Epidermal melanocyte (primary cell): ENCODE measurements at regions not wholly inside any gene's neighbourhood (a gene's known extent, or its start where the extent isn't known, plus 50 kb on each side); places are given as distances from the start of the nearest gene placed in this dataset.
A peak's percentile ranks its signal among the peaks of the same experiment; 100 is the strongest.

Experiments
- DNase-seq: peaks from one replicate; pipeline ENCODE4 v3.0.0; 2011; ENCODE audit warnings: low spot score; ENCODE audit not compliant: insufficient read length

DNA sequence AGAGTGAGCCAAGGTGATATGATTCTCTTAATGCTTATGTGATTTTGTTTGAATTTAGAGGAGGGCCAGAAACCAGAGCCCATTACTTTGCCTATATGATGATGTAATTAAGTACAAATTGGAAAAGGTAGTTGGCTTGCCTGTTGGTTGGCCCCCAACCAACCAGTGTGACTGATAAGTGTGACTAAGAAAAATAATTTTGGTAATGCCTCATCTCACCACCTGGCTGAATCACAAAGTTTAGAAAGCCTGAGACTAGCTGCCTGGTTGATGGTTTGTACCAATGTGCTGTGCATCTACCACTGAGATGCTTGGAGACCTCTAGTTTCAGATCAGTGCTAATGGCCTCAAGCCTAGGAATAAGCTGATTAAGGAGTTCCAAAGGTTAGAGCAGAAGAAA lies 338.7 kb downstream of the CDH2 start:
- no peak for DNase-seq

DNA sequence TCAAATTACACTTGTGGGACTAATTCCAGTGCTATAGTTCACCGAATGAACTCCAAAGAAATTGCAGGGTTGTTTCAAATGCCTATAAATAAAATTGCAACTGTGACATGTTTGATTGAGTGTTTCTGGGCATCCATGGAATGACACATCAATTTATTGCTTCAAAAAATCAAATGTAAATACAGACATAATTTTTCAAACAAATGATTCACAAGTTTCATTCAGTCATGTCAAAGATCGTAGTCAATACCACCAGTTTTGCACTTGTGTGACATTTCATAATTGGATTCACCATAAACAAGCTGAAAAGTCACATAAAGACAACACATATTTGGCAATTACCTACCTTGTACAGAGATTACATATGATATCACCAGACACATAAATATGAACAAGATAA lies 350.8 kb downstream of the CDH2 start:
- DNase-seq: no peak

DNA sequence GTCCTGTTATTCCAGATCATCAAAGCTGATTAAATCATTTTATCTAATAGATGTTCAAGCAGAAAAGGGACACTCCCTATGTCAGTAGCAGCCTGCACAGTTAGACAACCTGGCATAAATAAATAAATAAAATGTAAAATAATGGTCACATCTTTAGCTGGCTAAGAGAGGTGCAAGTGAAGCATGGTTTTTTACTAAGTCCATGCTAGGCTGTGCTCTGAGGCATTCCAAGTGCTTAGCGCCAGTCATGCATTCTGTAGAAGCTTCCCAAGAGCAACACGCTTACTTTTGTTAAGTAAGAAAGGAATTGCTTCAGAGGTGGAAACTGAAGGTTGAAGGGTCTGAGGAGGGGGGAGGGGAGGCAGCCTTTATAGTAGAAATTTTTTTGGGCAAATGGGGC lies 351.2 kb downstream of the CDH2 start:
- DNase-seq: no peak

GRCh38 chr18:27824841-27825681 lies 351.9 kb downstream of the CDH2 start:
- no peak for DNase-seq

DNA sequence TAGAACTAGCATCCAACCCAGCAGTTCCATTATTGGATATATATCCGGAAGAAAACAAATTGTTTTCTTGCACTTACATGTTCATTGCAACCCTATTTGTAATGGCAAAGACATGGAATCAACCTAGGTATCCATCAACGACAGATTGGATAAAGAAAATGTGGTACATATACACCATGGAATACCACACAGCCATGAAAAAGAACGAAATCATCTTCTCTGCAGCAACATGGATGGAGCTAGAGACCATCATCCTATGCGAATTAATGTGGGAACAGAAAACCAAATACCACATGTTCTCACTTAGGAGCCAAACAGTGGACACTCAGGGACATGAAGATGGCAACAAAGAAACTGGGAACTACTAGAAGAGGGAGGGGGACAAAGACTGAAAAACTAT lies 352.7 kb downstream of the CDH2 start:
- DNase-seq: no peak

DNA sequence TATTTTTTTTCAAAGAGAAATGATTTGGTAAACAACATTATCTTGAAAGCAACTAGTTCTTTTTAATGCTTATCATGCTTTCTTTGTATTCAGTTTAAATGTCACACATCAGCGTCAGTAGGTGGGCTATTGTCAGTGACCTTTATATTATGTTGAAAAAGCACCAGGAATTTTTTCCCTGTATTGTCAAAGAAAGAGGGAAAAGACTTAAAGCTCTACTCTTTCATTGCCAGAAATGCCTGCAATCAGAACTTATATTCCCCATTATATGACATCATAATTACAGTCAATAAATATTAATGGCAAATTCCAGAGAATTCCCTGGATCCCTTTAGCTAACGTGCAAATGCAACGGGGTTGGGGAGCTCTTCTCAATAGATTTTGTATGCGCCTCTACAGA lies 353.9 kb downstream of the CDH2 start:
- no peak for DNase-seq

DNA sequence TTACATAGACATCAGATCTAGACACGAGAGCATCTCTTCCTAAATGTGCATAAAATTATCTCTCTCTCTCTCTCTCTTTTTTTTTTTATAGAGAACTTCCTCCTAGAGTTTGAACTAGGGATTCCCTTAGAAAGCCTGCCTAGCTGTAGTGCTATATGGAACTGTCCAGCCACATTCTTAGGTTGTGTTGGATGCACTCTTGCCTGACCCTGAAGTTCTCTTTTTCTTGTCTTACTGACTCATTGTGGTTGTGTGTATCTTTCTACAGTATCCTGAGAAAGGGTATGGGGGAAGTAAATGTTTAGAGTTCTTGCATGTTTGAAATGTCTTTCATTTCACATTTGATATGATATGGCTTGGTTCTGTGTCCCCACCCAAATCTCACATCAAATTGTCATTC lies 368.2 kb downstream of the CDH2 start:
- DNase-seq: no peak

DNA sequence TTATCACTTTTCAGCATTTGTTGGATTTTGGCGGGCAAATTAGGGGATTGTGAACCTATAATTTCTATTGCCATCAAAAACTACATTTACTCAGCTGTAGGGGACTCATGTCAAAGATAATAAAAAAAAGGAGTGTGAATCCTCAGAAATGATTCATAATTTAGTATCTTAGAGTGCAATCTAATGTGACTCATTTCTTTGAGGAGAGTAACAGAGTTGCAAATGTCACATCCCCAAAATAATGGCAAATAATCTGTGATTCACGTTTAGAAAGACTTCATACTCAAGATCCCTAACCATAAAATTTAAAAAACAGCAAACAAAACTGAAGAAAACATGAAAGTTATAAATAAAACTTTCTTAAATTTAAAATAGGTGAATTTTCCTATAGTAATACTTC lies 373.0 kb downstream of the CDH2 start:
- DNase-seq: no peak

DNA sequence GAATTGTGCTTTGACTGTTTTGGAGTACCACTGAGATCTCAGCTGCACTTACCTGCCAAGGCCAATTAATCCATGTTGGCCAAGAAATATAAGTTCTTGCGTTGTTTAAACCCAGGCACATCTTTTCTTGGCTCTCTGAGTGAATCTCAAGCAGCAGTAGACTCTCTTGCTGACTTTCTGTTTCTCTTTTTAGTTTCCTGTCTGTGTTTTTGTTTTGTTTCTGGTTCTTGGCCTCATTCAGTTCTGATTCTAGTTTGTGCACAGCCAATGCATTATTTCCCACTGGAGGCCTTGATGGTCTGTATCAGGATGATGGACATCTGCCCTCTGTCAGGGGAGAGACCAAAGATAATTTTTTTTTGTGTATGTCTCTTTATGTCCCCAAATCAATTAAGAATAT lies 379.4 kb downstream of the CDH2 start:
- DNase-seq: no peak

GRCh38 chr18:27794181-27794926 lies 382.6 kb downstream of the CDH2 start:
- DNase-seq: no peak

DNA sequence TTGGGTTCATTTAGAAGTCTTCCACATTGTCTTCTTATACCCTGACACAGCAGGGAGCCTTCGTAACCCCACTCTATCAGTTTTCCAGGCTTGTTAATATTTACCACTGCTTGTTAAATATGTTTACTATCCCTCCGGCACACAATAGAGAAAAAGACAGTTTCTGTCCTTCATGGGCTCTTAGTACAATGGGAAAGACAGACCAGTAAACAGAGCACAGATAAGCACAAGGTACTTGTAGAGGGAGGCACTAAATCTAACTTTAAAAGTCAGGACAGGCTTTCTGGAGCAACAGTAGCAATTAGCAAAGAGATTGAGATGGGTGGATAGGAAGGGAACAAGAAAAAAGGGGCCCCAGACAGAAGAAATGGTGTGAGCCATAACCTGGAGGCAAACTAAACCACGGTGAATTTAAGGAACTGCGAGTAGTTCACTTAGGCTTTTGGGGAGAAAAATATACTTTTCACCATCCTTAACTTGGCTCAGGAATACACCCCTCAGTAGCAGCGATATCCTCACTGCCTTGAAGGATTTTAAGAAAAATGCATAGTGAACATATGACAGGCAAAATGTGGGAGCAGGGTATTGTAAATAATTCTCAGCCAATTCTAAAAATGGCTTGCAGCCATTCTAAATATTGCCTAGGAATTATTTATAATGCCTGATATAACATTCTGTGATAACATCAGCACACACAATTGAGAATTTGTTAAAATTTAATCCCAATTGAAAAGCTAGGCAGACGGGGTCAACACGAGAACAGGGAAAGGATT lies 383.7 kb downstream of the CDH2 start:
- DNase-seq: no peak

DNA sequence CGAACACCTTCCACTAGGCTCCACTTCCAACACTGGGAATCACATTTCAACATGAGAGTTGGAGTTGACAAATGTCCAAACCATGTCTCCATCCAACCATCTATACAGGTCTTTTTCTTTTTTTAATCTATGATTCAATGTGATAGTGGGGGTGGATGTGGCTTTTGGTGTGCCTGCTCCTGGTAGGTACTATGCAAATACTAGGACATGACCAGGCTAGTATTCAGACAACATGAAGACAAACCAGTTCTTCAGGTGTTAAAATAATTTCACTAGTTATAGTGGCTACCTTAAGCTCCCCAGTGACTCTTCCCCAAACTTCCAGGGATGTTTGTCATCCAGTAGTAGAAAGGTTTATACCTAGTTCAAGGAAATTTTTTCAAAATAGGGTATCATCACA lies 387.5 kb downstream of the CDH2 start:
- no peak for DNase-seq

- no peak for DNase-seq
Observed at GRCh38 chr18:27787547-27787946, 389.4 kb downstream of the CDH2 start.

DNA sequence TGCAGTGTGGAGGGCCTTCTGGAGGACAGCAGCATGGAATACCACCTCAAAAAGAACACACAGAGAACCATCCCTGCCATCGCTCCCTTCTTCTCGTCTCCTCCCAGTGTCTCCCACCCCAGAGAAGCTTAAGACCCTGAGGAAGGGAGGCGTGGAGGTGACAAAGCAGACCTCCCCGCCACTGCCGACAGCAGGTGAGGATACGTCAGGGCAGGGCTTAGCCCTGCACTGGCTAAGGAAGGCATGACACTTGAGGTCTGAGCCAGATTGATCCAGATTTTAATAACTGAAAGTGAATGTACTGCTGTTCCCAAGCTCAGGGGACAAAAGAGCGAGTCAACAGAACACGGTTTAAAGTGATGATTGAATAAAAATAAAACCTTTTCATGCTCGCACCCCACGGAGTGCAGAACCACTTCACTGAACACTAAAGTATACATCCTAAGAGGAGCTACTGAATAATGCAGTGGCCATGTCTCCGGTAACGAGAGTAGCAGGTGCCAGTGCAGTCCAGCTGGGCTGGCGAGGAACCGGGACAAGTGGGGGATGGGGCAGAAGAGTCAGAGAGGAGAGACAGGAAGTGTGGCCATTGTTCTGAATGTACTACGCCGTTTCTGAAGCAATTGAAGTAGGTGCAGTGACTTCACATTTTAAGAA lies 391.0 kb downstream of the CDH2 start:
- no peak for DNase-seq

GRCh38 chr18:27780061-27780745 lies 396.7 kb downstream of the CDH2 start:
- DNase-seq: no peak

- no peak for DNase-seq
Observed at GRCh38 chr18:27778925-27779324, 398.0 kb downstream of the CDH2 start.

- DNase-seq: peak; percentile 17
Observed at GRCh38 chr18:27778441-27778840, 398.5 kb downstream of the CDH2 start.

- DNase-seq: peak; percentile 62
Observed at GRCh38 chr18:27772081-27772480, 404.8 kb downstream of the CDH2 start.

DNA sequence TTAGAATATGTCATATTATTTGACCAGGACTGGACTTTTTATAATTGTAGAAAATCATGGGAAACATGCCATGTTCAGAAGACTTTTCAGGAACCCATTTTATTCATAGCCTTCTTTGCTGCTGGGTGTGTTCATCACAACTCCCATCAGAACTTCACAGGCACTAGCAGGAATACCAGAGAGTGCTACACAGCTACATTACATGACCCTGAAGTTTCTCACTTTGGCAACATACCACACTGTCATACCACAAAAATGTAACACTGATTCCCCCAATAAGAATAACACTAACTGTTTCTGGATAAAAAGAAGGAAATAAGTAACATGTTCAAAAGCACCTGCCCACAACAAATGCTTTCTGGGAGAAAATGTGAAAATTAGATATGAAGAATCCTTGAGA lies 405.4 kb downstream of the CDH2 start:
- DNase-seq: no peak

DNA sequence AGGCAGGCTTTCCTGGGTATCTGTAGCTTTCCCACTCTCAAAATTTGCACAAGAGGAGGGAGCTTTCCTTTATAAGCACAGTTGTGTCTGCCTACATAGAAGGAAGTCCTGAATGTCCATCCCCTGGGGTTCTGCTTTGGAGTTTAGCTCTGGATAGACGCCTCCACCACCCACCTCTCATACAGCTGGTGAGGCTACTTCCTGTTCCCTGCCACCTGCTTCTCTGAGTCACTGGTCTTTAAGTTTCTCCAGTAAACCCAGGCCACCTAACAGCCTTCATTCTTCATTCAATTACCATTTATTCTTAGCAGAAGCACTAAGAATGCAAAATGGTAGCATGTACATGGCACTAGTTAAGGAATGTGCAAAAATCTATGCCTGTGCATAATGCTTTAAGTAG lies 407.8 kb downstream of the CDH2 start:
- DNase-seq: no peak

- no peak for DNase-seq
Observed at GRCh38 chr18:27763936-27764335, 413.0 kb downstream of the CDH2 start.
